ENCODE measurements at regions not wholly inside any gene's neighbourhood (a gene's known extent, or its start where the extent isn't known, plus 50 kb on each side); places are given as distances from the start of the nearest gene placed in this dataset.

GRCh38 chr5:25618821-25619220 is 974.0 kb upstream of the CDH10 start:
- no peak for TF ChIP-seq CTCF (IDR thresholded peaks at IDR 0.05)
- TF ChIP-seq CREB1 (CRISPR knock-in tag; IDR thresholded peaks at IDR 0.05): no peak
- no peak for TF ChIP-seq MAX (CRISPR knock-in tag; IDR thresholded peaks at IDR 0.05)
- no peak for TF ChIP-seq PREB (CRISPR knock-in tag; IDR thresholded peaks at IDR 0.05; ENCODE audit: borderline replicate concordance)
- TF ChIP-seq HMGXB4 (CRISPR knock-in tag; IDR thresholded peaks at IDR 0.05): no peak
- TF ChIP-seq TCF7 (CRISPR knock-in tag; IDR thresholded peaks at IDR 0.05; ENCODE audit: low read depth): no peak

Measured in WTC11 (cell line).